ENCODE measurements at regions not wholly inside any gene's neighbourhood (a gene's known extent, or its start where the extent isn't known, plus 50 kb on each side); places are given as distances from the start of the nearest gene placed in this dataset.
"Not testable (repeated sequence)": the region's sequence is repeated elsewhere in the genome, so short reads cannot be mapped to it uniquely, and the experiment has no call there.

DNA sequence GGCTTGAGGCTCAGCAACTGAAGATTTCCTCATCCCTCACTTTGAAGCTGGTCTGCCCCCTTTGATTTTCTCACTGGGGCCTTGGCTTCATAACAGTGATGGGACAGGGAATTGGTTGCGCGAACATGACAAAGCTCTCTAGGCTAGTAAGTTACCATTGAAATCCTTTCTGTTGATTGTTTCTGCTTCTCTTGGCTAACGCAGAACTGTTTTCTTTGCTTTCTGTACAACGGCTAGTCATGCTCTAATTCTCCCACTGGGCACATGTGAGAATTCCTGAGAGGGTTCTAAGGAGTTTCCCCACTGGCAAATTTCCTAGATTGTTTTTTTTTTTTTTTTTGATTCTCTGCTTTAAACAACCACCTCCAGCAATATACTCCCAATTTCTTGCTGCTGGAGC lies 738.6 kb downstream of the PCDH7 start:
- peak; percentile 2 for DNase-seq (ENCODE audit: low spot score)
- in situ Hi-C loops (cut with HindIII; ENCODE audit: low sequenced_read_pairs), result no loop called here

DNA sequence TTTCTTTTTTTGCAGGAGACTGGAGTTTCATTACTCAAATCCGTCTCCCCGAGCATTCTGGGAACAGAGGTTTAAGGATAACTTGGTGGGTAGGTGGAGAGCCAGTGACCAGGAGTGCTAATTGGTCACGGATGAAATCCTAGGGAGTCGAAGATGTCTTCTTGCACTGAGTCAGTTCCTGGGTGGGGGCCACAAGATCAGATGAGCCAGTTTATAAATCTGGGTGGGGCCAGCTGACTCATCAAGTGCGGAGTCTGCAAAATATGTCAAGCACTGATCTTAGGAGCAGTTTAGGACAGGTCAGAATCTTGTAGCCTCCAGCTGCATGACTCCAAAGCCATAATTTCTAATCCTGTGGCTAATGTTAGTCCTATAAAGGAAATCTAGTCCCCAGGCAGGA lies 741.3 kb downstream of the PCDH7 start:
- in situ Hi-C loops (cut with HindIII; ENCODE audit: low sequenced_read_pairs), result no loop called here
- DNase-seq (ENCODE audit: low spot score), result no peak

- DNase-seq (ENCODE audit: low spot score), result no peak
- in situ Hi-C loops (cut with HindIII; ENCODE audit: low sequenced_read_pairs), result no loop called here
Measured at GRCh38 chr4:31467781-31468180, 747.6 kb downstream of the PCDH7 start.

- no peak for DNase-seq (ENCODE audit: low spot score)
- in situ Hi-C loops (cut with HindIII; ENCODE audit: low sequenced_read_pairs), result no loop called here
Measured at GRCh38 chr4:31474221-31474620, 754.1 kb downstream of the PCDH7 start.

GRCh38 chr4:31482691-31483090 lies 762.5 kb downstream of the PCDH7 start:
- no peak for DNase-seq (ENCODE audit: low spot score)
- in situ Hi-C loops (cut with HindIII; ENCODE audit: low sequenced_read_pairs), result no loop called here

GRCh38 chr4:31499216-31499615 lies 779.0 kb downstream of the PCDH7 start:
- DNase-seq (ENCODE audit: low spot score); in situ Hi-C loops (cut with HindIII; ENCODE audit: low sequenced_read_pairs): not testable (repeated sequence)

GRCh38 chr4:31516520-31516919 lies 796.4 kb downstream of the PCDH7 start:
- DNase-seq (ENCODE audit: low spot score), result no peak
- in situ Hi-C loops (cut with HindIII; ENCODE audit: low sequenced_read_pairs), result no loop called here

- in situ Hi-C loops (cut with HindIII; ENCODE audit: low sequenced_read_pairs), result no loop called here
- no peak for DNase-seq (ENCODE audit: low spot score)
Measured at GRCh38 chr4:31518796-31519250, 798.7 kb downstream of the PCDH7 start.

GRCh38 chr4:31530555-31530954 lies 810.4 kb downstream of the PCDH7 start:
- no peak for DNase-seq (ENCODE audit: low spot score)
- in situ Hi-C loops (cut with HindIII; ENCODE audit: low sequenced_read_pairs), result no loop called here

- no peak for DNase-seq (ENCODE audit: low spot score)
- in situ Hi-C loops (cut with HindIII; ENCODE audit: low sequenced_read_pairs), result no loop called here
Measured at GRCh38 chr4:31538877-31539276, 818.7 kb downstream of the PCDH7 start.

DNA sequence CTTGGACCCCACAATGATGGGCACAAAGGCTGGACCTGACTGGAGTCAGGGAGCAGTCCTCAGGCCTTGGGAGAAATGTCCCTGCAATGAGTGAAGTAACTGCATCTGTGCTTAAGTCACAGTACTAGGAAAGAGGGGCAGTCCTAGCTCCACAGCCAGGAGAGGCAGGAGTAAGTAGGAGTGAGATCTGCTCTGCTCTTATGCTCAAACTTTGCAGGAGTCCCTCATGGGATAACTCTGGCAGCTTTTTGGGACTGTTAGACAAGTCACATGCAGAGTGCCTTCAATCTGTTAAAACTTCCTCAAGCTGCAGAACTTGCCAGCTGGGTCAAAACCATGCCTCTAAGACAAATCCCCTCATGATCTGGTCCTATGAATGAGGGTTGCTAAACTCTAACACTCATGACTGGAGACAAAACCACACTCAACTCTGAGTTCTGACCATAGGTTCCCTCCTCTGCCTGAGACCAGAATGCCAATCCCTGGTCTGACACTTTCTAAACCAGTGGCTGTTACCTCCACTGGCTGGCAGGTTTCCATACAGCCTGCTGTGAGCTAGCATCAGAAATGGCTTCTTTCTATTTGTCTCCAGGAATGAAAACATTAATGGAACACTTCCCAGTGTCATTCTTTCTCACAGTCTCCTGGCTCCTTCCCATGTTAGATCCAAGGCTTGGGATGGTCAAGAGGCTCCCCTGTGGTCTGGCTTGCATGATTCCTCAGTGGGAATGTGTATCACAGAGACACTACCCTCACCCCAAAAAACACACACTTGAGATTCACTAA lies 819.3 kb downstream of the PCDH7 start:
- in situ Hi-C loops (cut with HindIII; ENCODE audit: low sequenced_read_pairs), result no loop called here
- peak; percentile 2 for DNase-seq (ENCODE audit: low spot score)

DNA sequence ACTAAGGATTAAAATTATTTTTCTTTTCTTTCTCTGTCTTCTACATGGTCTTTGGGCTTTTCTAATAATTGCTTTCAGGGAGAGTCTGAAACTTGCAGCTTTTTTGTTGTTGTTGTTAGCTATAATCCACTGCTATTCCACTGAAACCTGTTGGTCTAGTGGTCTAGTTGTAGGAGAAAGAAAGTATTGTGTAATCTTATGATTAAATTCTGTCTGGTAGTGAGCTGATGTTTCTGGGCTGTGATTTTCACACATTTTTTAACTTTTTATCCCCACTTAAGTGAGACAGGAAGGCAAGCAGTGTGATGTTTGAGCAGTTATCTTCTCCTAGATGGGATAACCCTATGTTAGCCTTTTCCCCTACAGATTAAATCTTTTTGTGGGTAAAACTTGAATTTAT lies 825.2 kb downstream of the PCDH7 start:
- DNase-seq (ENCODE audit: low spot score), result no peak
- in situ Hi-C loops (cut with HindIII; ENCODE audit: low sequenced_read_pairs), result no loop called here

DNA sequence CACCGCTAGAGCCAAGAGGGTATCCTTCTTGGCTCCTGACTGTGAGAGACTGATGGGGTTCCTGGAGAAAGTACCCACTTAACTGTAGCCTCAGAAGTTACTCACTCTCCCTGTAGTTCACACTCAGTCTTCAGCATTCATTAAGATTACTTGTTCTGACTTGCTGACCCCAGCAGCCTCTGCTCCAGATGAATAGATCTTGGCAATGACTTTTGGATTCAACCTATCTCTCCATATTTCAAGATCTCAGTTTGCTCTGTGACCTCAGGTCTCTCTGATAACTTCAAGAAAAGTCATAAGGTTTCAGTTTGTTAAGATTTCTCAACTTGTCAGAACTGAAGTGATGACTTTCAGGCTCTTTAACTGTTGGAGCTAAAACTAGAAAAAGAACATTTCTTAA lies 825.6 kb downstream of the PCDH7 start:
- DNase-seq (ENCODE audit: low spot score), result no peak

GRCh38 chr4:31548021-31548420 lies 827.9 kb downstream of the PCDH7 start:
- DNase-seq (ENCODE audit: low spot score), result no peak
- in situ Hi-C loops (cut with HindIII; ENCODE audit: low sequenced_read_pairs), result no loop called here

More for the DNA sequence above, 825.6 kb downstream of the PCDH7 start:
- in situ Hi-C loops (cut with HindIII; ENCODE audit: low sequenced_read_pairs), result no loop called here

GRCh38 chr4:31548823-31549222 lies 828.7 kb downstream of the PCDH7 start:
- DNase-seq (ENCODE audit: low spot score), result peak; percentile 1
- in situ Hi-C loops (cut with HindIII; ENCODE audit: low sequenced_read_pairs), result no loop called here

- DNase-seq (ENCODE audit: low spot score), result no peak
- in situ Hi-C loops (cut with HindIII; ENCODE audit: low sequenced_read_pairs), result no loop called here
Measured at GRCh38 chr4:31549256-31549655, 829.1 kb downstream of the PCDH7 start.

- no peak for DNase-seq (ENCODE audit: low spot score)
- in situ Hi-C loops (cut with HindIII; ENCODE audit: low sequenced_read_pairs), result no loop called here
Measured at GRCh38 chr4:31557437-31557836, 837.3 kb downstream of the PCDH7 start.

DNA sequence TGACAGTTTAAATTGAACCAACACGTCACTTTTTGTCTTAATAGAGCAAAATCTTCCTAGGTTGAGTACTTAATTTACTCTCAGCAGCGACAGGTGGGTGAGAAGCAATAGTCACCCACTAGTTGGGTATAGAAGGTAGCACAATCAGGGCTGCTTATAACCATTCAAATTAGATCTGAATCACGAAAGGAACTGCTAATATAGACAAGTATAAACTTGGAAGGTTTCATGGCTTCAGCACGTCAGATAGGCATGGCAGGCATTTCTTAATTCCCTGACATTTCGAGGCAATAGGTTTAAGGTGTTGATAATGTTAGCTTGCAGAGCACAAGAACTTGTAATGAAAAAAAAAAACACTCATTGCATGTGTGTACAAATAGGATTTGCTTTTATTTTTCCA lies 853.4 kb downstream of the PCDH7 start:
- in situ Hi-C loops (cut with HindIII; ENCODE audit: low sequenced_read_pairs), result no loop called here
- no peak for DNase-seq (ENCODE audit: low spot score)

DNA sequence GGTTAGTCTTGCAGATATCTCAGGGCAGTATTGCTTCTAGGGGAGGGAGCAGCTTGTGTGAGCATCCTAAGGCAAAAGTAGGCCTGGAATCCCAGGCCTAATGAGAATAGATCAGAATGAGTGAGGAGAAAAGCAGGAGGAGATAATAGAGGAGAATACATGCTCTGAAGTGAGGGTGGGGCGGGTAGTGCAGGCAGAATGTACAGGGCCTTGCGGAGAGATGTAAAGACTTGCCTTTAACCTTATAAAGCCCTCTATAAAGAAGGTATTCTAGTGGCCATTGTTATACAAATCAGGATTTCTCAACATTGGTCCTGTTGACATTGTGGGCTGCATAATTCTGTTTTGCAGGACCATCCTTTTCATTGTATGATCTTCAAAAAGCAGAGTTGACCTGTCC lies 855.3 kb downstream of the PCDH7 start:
- in situ Hi-C loops (cut with HindIII; ENCODE audit: low sequenced_read_pairs), result no loop called here
- no peak for DNase-seq (ENCODE audit: low spot score)

DNA sequence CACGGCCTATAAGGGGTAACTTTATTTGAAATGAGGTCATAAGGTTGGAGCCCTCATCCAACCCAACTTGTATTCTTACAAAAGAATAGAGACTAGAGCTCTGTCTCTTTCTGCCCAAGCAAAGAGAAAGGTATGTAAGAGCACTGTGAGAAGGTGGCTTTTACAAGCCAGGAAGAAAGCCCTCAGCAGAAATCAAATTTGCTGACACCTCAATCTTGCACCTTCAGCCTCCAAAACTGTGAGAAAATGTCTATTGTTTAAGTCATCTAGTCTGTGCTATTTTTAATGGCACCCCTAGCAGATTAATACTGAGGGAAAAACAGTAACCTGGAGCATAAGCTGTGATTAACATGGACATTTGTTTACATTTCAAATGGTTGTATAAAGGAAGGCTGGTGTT lies 860.7 kb downstream of the PCDH7 start:
- in situ Hi-C loops (cut with HindIII; ENCODE audit: low sequenced_read_pairs), result no loop called here
- no peak for DNase-seq (ENCODE audit: low spot score)

DNA sequence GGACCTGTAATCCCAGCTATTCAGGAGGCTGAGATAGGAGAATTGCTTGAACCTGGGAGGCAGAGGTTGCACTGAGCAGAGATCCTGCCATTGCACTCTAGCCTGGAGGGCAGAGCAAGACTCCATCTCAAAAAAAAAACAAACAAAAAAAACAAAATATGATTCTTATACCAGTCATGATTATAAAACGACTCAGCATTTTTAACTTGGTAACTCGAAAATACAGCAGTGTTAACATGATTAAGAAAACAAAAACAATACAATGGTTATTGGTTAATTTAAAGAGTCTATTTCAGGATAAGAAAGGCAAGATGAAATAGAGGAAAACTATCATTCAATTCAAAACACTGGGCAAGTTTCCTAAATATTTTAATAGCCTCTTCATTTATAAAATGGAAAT lies 865.3 kb downstream of the PCDH7 start:
- no peak for DNase-seq (ENCODE audit: low spot score)
- in situ Hi-C loops (cut with HindIII; ENCODE audit: low sequenced_read_pairs), result no loop called here

Measured in G401 (cell line).